ENCODE measurements at regions not wholly inside any gene's neighbourhood (a gene's known extent, or its start where the extent isn't known, plus 50 kb on each side); places are given as distances from the start of the nearest gene placed in this dataset.

GRCh38 chr18:32577561-32577960, 106.9 kb upstream of the GAREM1 start:
- H3K36me3 ChIP-seq (ENCODE audit: control insufficient read depth in 2 of 3, insufficient read depth in 3 of 3, low read length in 3 of 3) = no peaks in the 10 kb centered on the region
- no peaks in the 10 kb centered on the region for H3K9me3 ChIP-seq (ENCODE audit: control insufficient read depth in 2 of 3, insufficient read depth in 1 of 3, low read length in 3 of 3)
- TF ChIP-seq, protein P1, sequence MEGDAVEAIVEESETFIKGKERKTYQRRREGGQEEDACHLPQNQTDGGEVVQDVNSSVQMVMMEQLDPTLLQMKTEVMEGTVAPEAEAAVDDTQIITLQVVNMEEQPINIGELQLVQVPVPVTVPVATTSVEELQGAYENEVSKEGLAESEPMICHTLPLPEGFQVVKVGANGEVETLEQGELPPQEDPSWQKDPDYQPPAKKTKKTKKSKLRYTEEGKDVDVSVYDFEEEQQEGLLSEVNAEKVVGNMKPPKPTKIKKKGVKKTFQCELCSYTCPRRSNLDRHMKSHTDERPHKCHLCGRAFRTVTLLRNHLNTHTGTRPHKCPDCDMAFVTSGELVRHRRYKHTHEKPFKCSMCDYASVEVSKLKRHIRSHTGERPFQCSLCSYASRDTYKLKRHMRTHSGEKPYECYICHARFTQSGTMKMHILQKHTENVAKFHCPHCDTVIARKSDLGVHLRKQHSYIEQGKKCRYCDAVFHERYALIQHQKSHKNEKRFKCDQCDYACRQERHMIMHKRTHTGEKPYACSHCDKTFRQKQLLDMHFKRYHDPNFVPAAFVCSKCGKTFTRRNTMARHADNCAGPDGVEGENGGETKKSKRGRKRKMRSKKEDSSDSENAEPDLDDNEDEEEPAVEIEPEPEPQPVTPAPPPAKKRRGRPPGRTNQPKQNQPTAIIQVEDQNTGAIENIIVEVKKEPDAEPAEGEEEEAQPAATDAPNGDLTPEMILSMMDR (IDR thresholded peaks at IDR 0.05; ENCODE audit: borderline replicate concordance, extremely low read depth, insufficient read depth) = no peak
- no peaks in the 10 kb centered on the region for H3K27me3 ChIP-seq (ENCODE audit: control insufficient read depth, insufficient read depth, low read length)
- DNase-seq = no peak
- intact Hi-C loops (cut with DNase I) = no loop called here
- no peak for FAIRE-seq
- no peak overlapping the region for H3K4me3 ChIP-seq (ENCODE audit: low read length in 3 of 3)
- H3K4me1 ChIP-seq (ENCODE audit: control insufficient read depth in 2 of 3, insufficient read depth in 2 of 3, low read depth in 1 of 3, low read length in 3 of 3) = peaks cover 0 to 3% (median 0%) of the 10 kb centered on the region in 3 donors
- no peak overlapping the region for H3K27ac ChIP-seq (ENCODE audit: low read depth in 2 of 2, low read length in 2 of 2)
- no peak overlapping the region for H3K9ac ChIP-seq (ENCODE audit: low read length in 3 of 3)

GRCh38 chr18:32576296-32576916, 105.7 kb upstream of the GAREM1 start:
- H3K9ac ChIP-seq (ENCODE audit: low read length in 3 of 3) = no peak overlapping the region
- H3K4me3 ChIP-seq (ENCODE audit: low read length in 3 of 3) = no peak overlapping the region
- FAIRE-seq = peak; percentile 29
- no peaks in the 10 kb centered on the region for H3K27me3 ChIP-seq (ENCODE audit: control insufficient read depth, insufficient read depth, low read length)
- TF ChIP-seq, protein P1 (IDR thresholded peaks at IDR 0.05; ENCODE audit: borderline replicate concordance, extremely low read depth, insufficient read depth) = peak; percentile 32
- DNase-seq = peak in 4 of 5 donors; percentile 50 to 80 (median 73)
- H3K4me1 ChIP-seq (ENCODE audit: control insufficient read depth in 2 of 3, insufficient read depth in 2 of 3, low read depth in 1 of 3, low read length in 3 of 3) = peaks cover 0 to 3% (median 0%) of the 10 kb centered on the region in 3 donors
- H3K9me3 ChIP-seq (ENCODE audit: control insufficient read depth in 2 of 3, insufficient read depth in 1 of 3, low read length in 3 of 3) = no peaks in the 10 kb centered on the region
- H3K27ac ChIP-seq (ENCODE audit: low read depth in 2 of 2, low read length in 2 of 2) = no peak overlapping the region
- H3K36me3 ChIP-seq (ENCODE audit: control insufficient read depth in 2 of 3, insufficient read depth in 3 of 3, low read length in 3 of 3) = no peaks in the 10 kb centered on the region
- intact Hi-C loops (cut with DNase I) = no loop called here

DNA sequence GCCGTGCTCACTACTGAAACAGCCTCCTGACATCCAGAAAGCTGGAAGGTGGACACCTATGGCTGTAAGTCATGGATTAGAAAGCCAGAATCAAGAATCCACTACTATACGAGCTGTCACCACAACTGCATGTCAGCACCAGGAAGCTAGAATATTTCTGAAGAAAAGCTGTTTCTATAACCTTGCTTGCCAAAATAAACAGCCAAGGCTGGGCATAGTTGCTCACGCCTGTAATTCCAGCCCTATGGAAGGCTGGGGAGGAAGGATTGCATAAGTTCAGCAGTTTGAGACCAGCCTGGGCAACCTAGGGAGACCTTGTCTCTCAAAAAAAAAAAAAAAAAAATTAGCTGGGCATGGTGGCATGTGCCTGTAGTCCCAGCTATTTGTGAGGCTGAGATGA, 96.3 kb upstream of the GAREM1 start:
- TF ChIP-seq, protein P1 (IDR thresholded peaks at IDR 0.05; ENCODE audit: borderline replicate concordance, extremely low read depth, insufficient read depth) = no peak
- H3K4me1 ChIP-seq (ENCODE audit: control insufficient read depth in 2 of 3, insufficient read depth in 2 of 3, low read depth in 1 of 3, low read length in 3 of 3) = no peaks in the 10 kb centered on the region
- no peaks in the 10 kb centered on the region for H3K36me3 ChIP-seq (ENCODE audit: control insufficient read depth in 2 of 3, insufficient read depth in 3 of 3, low read length in 3 of 3)
- no peak for FAIRE-seq
- H3K9ac ChIP-seq (ENCODE audit: low read length in 3 of 3) = no peak overlapping the region
- H3K27ac ChIP-seq (ENCODE audit: low read depth in 2 of 2, low read length in 2 of 2) = no peak overlapping the region
- DNase-seq = no peak
- intact Hi-C loops (cut with DNase I) = no loop called here
- H3K4me3 ChIP-seq (ENCODE audit: low read length in 3 of 3) = no peak overlapping the region
- H3K27me3 ChIP-seq (ENCODE audit: control insufficient read depth, insufficient read depth, low read length) = no peaks in the 10 kb centered on the region
- H3K9me3 ChIP-seq (ENCODE audit: control insufficient read depth in 2 of 3, insufficient read depth in 1 of 3, low read length in 3 of 3) = no peaks in the 10 kb centered on the region
